NT2/D1 (cell line): ENCODE measurements at regions not wholly inside any gene's neighbourhood (a gene's known extent, or its start where the extent isn't known, plus 50 kb on each side); places are given as distances from the start of the nearest gene placed in this dataset.

Experiments used
- SUZ12 ChIP-seq: IDR thresholded peaks from 2 replicates; pipeline ENCODE4 v1.6.1; 2011; ENCODE audit not compliant: insufficient read length, insufficient read depth; ENCODE audit errors: extremely low read depth
- YY1 ChIP-seq: IDR thresholded peaks from 2 replicates; pipeline ENCODE4 v1.6.1; 2011; ENCODE audit not compliant: insufficient read length, insufficient read depth
- ZNF274 ChIP-seq: IDR thresholded peaks from 2 replicates; pipeline ENCODE4 v1.6.1; 2011; ENCODE audit warnings: mild to moderate bottlenecking, low read depth, low read length

DNA sequence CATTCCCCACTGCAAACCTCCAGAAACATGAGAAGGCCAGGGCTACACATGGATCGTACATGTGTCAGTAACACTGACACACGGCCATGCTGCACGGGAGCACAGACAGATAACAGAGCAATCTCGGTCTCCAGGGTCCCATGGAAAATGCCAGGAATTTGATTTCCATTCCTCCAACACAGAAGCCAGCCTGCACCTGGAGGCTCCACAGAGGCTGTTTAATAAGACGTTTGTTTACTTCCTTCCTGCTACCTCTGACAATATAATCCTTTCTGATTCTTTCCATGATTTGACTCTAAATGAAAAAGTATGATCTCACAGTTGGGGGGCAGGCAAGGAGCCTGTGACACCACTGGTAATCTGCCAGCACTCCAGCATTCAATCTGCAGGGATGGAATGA lies 210.9 kb upstream of the DDX18 start:
- TF ChIP-seq YY1, result no peak
- no peak for TF ChIP-seq ZNF274
- no peak for TF ChIP-seq SUZ12
